ENCODE measurements at regions not wholly inside any gene's neighbourhood (a gene's known extent, or its start where the extent isn't known, plus 50 kb on each side); places are given as distances from the start of the nearest gene placed in this dataset.

DNA sequence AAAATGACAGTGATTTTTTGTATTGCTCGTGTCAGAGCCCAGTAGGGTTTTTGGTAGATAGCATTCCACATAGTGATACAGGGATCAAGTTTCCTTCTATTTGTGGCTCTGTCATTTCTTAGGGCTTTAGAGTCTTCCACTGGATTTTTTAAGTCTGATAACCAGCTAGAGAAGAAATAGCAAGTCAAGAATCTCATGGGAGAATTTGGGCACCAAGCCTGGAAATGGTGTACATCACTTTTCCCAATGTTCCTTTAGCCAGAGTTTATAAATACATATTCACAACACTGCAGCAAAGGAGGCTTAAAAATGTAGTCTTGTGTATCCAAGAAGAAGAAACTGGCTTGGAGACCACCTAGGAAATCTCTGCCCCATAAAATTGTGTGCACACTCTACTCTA lies 647.1 kb upstream of the KLF4 start:
- TF ChIP-seq, protein P1, sequence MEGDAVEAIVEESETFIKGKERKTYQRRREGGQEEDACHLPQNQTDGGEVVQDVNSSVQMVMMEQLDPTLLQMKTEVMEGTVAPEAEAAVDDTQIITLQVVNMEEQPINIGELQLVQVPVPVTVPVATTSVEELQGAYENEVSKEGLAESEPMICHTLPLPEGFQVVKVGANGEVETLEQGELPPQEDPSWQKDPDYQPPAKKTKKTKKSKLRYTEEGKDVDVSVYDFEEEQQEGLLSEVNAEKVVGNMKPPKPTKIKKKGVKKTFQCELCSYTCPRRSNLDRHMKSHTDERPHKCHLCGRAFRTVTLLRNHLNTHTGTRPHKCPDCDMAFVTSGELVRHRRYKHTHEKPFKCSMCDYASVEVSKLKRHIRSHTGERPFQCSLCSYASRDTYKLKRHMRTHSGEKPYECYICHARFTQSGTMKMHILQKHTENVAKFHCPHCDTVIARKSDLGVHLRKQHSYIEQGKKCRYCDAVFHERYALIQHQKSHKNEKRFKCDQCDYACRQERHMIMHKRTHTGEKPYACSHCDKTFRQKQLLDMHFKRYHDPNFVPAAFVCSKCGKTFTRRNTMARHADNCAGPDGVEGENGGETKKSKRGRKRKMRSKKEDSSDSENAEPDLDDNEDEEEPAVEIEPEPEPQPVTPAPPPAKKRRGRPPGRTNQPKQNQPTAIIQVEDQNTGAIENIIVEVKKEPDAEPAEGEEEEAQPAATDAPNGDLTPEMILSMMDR (IDR thresholded peaks at IDR 0.05; ENCODE audit: poor library complexity): no peak
- TF ChIP-seq EZH2 (IDR thresholded peaks at IDR 0.05; ENCODE audit: borderline replicate concordance): no peak
